UCSD-AML1 (cell line): ENCODE measurements at regions not wholly inside any gene's neighbourhood (a gene's known extent, or its start where the extent isn't known, plus 50 kb on each side); places are given as distances from the start of the nearest gene placed in this dataset.
"Not testable (repeated sequence)": the region's sequence is repeated elsewhere in the genome, so short reads cannot be mapped to it uniquely, and the experiment has no call there.

ENCODE experiments used
- DNase-seq: peaks from one replicate; lab custom pipeline; 2025; ENCODE audit not compliant: unreplicated experiment; lab: John Stamatoyannopoulos, UW

GRCh38 chr5:25764733-25765132 lies 1120.0 kb upstream of the CDH10 start:
- DNase-seq = no peak

GRCh38 chr5:25763781-25764180 lies 1119.0 kb upstream of the CDH10 start:
- no peak for DNase-seq

- no peak for DNase-seq
Observed at GRCh38 chr5:25754895-25755294, 1110.1 kb upstream of the CDH10 start.

GRCh38 chr5:25744908-25745307 lies 1100.1 kb upstream of the CDH10 start:
- no peak for DNase-seq

GRCh38 chr5:25716680-25717079 lies 1071.9 kb upstream of the CDH10 start:
- no peak for DNase-seq

GRCh38 chr5:25713259-25713658 lies 1068.5 kb upstream of the CDH10 start:
- peak; percentile 3 for DNase-seq

GRCh38 chr5:25707093-25707492 lies 1062.3 kb upstream of the CDH10 start:
- DNase-seq = no peak

- DNase-seq = no peak
Observed at GRCh38 chr5:25701936-25702335, 1057.2 kb upstream of the CDH10 start.

GRCh38 chr5:25694801-25695200 lies 1050.0 kb upstream of the CDH10 start:
- DNase-seq = no peak

GRCh38 chr5:25688156-25688555 lies 1043.4 kb upstream of the CDH10 start:
- no peak for DNase-seq

GRCh38 chr5:25669645-25670401 lies 1025.0 kb upstream of the CDH10 start:
- no peak for DNase-seq

GRCh38 chr5:25662610-25663009 lies 1017.8 kb upstream of the CDH10 start:
- no peak for DNase-seq

GRCh38 chr5:25650316-25650715 lies 1005.5 kb upstream of the CDH10 start:
- not testable (repeated sequence) for DNase-seq

GRCh38 chr5:25649628-25650265 lies 1005.0 kb upstream of the CDH10 start:
- no peak for DNase-seq

- DNase-seq = no peak
Observed at GRCh38 chr5:25646421-25647341, 1001.9 kb upstream of the CDH10 start.

GRCh38 chr5:25641124-25641523 lies 996.3 kb upstream of the CDH10 start:
- no peak for DNase-seq

GRCh38 chr5:25619273-25619672 lies 974.5 kb upstream of the CDH10 start:
- no peak for DNase-seq

GRCh38 chr5:25618821-25619220 lies 974.0 kb upstream of the CDH10 start:
- no peak for DNase-seq

- DNase-seq = no peak
Observed at GRCh38 chr5:25614466-25614865, 969.7 kb upstream of the CDH10 start.

- no peak for DNase-seq
Observed at GRCh38 chr5:25604681-25605080, 959.9 kb upstream of the CDH10 start.

GRCh38 chr5:25579111-25579510 lies 934.3 kb upstream of the CDH10 start:
- DNase-seq = no peak

- DNase-seq = no peak
Observed at GRCh38 chr5:25573691-25574090, 928.9 kb upstream of the CDH10 start.
